IMR-90 (cell line): ENCODE measurements at regions not wholly inside any gene's neighbourhood (a gene's known extent, or its start where the extent isn't known, plus 50 kb on each side); places are given as distances from the start of the nearest gene placed in this dataset.

Experiments used
- POLR2A ChIP-seq: IDR thresholded peaks from 2 replicates; pipeline ENCODE4 v1.6.1; 2012; ENCODE audit warnings: mild to moderate bottlenecking, low read depth, low read length
- SMC3 ChIP-seq: fragments of 150-350 bp; IDR thresholded peaks from 2 replicates; pipeline ENCODE4 v1.6.1; 2016; ENCODE audit warnings: low read depth, mild to moderate bottlenecking, antibody characterized with exemption, low read length, moderate library complexity
- TF ChIP-seq, protein P1 (sequence below): conservative IDR thresholded peaks from 2 replicates; pipeline ENCODE4 v1.5.1; 2012; ENCODE audit warnings: mild to moderate bottlenecking, low read depth, low read length, improper control_type of control experiment

GRCh38 chr13:29688193-29688592 lies 92.7 kb upstream of the SLC7A1 start:
- TF ChIP-seq POLR2A, result no peak
- TF ChIP-seq, protein P1, sequence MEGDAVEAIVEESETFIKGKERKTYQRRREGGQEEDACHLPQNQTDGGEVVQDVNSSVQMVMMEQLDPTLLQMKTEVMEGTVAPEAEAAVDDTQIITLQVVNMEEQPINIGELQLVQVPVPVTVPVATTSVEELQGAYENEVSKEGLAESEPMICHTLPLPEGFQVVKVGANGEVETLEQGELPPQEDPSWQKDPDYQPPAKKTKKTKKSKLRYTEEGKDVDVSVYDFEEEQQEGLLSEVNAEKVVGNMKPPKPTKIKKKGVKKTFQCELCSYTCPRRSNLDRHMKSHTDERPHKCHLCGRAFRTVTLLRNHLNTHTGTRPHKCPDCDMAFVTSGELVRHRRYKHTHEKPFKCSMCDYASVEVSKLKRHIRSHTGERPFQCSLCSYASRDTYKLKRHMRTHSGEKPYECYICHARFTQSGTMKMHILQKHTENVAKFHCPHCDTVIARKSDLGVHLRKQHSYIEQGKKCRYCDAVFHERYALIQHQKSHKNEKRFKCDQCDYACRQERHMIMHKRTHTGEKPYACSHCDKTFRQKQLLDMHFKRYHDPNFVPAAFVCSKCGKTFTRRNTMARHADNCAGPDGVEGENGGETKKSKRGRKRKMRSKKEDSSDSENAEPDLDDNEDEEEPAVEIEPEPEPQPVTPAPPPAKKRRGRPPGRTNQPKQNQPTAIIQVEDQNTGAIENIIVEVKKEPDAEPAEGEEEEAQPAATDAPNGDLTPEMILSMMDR, result no peak
- TF ChIP-seq SMC3, result no peak
